HCT116 (cell line): ENCODE measurements at regions not wholly inside any gene's neighbourhood (a gene's known extent, or its start where the extent isn't known, plus 50 kb on each side); places are given as distances from the start of the nearest gene placed in this dataset.

Experiments used
- ATAC-seq: fragments of 200-7000 bp; cut with Tn5 transposase; 2 replicates; pipeline ENCODE4 v1.9.1; 2020; ENCODE audit warnings: mild to moderate bottlenecking, moderate library complexity
- BruUV-seq: library from RNA; stranded (reverse); fragments of 400-500 nt; replicated peaks from 2 replicates; lab custom pipeline; 2021; lab: Mats Ljungman, UMichigan
- CTCF ChIA-PET: fragments of 300-600 bp; sonication (Branson Sonifier 250); formaldehyde crosslinking; loops from one replicate; lab custom pipeline; 2021; ENCODE audit warnings: antibody characterized with exemption; lab: Charles Lee
- POLR2A ChIA-PET: fragments of 300-600, 350-600 bp; sonication (Branson Sonifier 250); formaldehyde crosslinking; loops from one replicate; lab custom pipeline; 2021; ENCODE audit warnings: antibody characterized with exemption; lab: Charles Lee
- RAD21 ChIA-PET, 2 experiments: fragments of 300-600 bp; sonication (Branson Sonifier 250); formaldehyde crosslinking; loops; one replicate each; lab custom pipeline; 2023; ENCODE audit warnings: low total read pairs in 2 of 2; ENCODE audit not compliant: uncharacterized antibody in 2 of 2, unreplicated experiment in 2 of 2, low non-redundant PET in 1 of 2; lab: Charles Lee
- DNase-seq: peaks from one replicate; pipeline ENCODE4 v3.0.0-alpha.2; 2010; ENCODE audit warnings: low read depth, low spot score
- H2AFZ ChIP-seq: fragments of 200-600 bp; shearing (Covaris generic), sonication (generic); 2 replicates; pipeline ENCODE4 v1.6.1; 2017; ENCODE audit warnings: low read depth, mixed run types, mixed read lengths, antibody characterized with exemption, low read length; ENCODE audit not compliant: poor library complexity, severe bottlenecking
- H3K27ac ChIP-seq: 2 replicates; pipeline ENCODE4 v1.5.1; 2012; ENCODE audit warnings: low read depth, low read length
- H3K27me3 ChIP-seq: fragments of 200-600 bp; sonication (generic); 2 replicates; pipeline ENCODE4 v1.6.1; 2016; ENCODE audit warnings: mixed run types, low read length, mixed read lengths; ENCODE audit not compliant: insufficient read depth
- H3K36me3 ChIP-seq, 2 experiments: fragments of 200-500 bp in 1 of 2; fragments of 200-600 bp in 1 of 2; sonication (Bioruptor generic) in 1 of 2; sonication (generic) in 1 of 2; 2 replicates each; pipeline versions ENCODE4 v1.5.1 to v1.6.1; 2014 to 2016; ENCODE audit warnings: low read length in 2 of 2, inconsistent platforms in 1 of 2, mixed read lengths in 1 of 2, mixed run types in 1 of 2; ENCODE audit not compliant: insufficient read depth in 2 of 2, control insufficient read depth in 1 of 2
- H3K4me1 ChIP-seq, 2 experiments: fragments of 200-600 bp in 1 of 2; sonication (generic) in 1 of 2; 2 replicates each; pipeline versions ENCODE4 v1.5.1 to v1.6.1; 2012 to 2017; ENCODE audit warnings: low read length in 2 of 2, inconsistent platforms in 1 of 2, mild to moderate bottlenecking in 1 of 2, mixed read lengths in 1 of 2, mixed run types in 1 of 2, moderate library complexity in 1 of 2; ENCODE audit not compliant: insufficient read depth in 2 of 2, control insufficient read depth in 1 of 2
- H3K4me2 ChIP-seq: fragments of 200-600 bp; sonication (generic); 2 replicates; pipeline ENCODE4 v1.6.1; 2017; ENCODE audit warnings: mixed run types, low read length, mixed read lengths
- H3K4me3 ChIP-seq, 2 experiments: fragments of 200-600 bp in 1 of 2; sonication (generic) in 1 of 2; replicated peaks in 1 of 2; 2 replicates each; pipeline ENCODE4 v1.5.1; 2011 to 2016; ENCODE audit warnings: low read length in 2 of 2, control low read depth in 1 of 2, low read depth in 1 of 2, mild to moderate bottlenecking in 1 of 2, mixed read lengths in 1 of 2, mixed run types in 1 of 2
- H3K79me2 ChIP-seq: fragments of 200-600 bp; sonication (generic); 2 replicates; pipeline ENCODE4 v1.6.1; 2017; ENCODE audit warnings: mild to moderate bottlenecking, mixed run types, low read length, moderate library complexity, mixed read lengths; ENCODE audit not compliant: insufficient read depth
- H3K9ac ChIP-seq: fragments of 200-600 bp; sonication (generic); 2 replicates; pipeline ENCODE4 v1.6.1; 2016; ENCODE audit warnings: low read length, mixed read lengths
- H3K9me2 ChIP-seq: fragments of 200-600 bp; sonication (generic), shearing (Covaris generic); 2 replicates; pipeline ENCODE4 v1.6.1; 2017; ENCODE audit warnings: mixed run types, mild to moderate bottlenecking, moderate library complexity; ENCODE audit not compliant: insufficient read depth
- H3K9me3 ChIP-seq, 2 experiments: fragments of 200-500 bp in 1 of 2; fragments of 200-600 bp in 1 of 2; sonication (Bioruptor generic) in 1 of 2; sonication (generic) in 1 of 2; 2 replicates each; pipeline ENCODE4 v1.6.1; 2014 to 2017; ENCODE audit warnings: low read length in 2 of 2, mixed read lengths in 2 of 2, inconsistent platforms in 1 of 2, low read depth in 1 of 2, mild to moderate bottlenecking in 1 of 2, mixed run types in 1 of 2, moderate library complexity in 1 of 2; ENCODE audit not compliant: control insufficient read depth in 1 of 2, insufficient read depth in 1 of 2
- H4K20me1 ChIP-seq: fragments of 200-600 bp; sonication (generic), shearing (Covaris generic); 2 replicates; pipeline ENCODE4 v1.6.1; 2017; ENCODE audit warnings: mixed run types, mild to moderate bottlenecking, moderate library complexity; ENCODE audit not compliant: insufficient read depth
- CBX3 ChIP-seq: IDR thresholded peaks from 2 replicates; pipeline ENCODE4 v1.6.1; 2012; ENCODE audit warnings: low read depth
- EGR1 ChIP-seq: IDR thresholded peaks from 2 replicates; pipeline ENCODE4 v1.6.1; 2012; ENCODE audit warnings: low read depth
- ELF1 ChIP-seq: IDR thresholded peaks from 2 replicates; pipeline ENCODE4 v1.6.1; 2012; ENCODE audit warnings: low read depth, borderline replicate concordance
- EZH2phosphoT487 ChIP-seq: fragments of 200-600 bp; IDR thresholded peaks from 2 replicates; pipeline ENCODE4 v1.6.1; 2018; ENCODE audit warnings: antibody characterized with exemption, borderline replicate concordance
- JUND ChIP-seq: IDR thresholded peaks from 2 replicates; pipeline ENCODE4 v1.6.1; 2012
- POLR2A ChIP-seq: IDR thresholded peaks from 2 replicates; pipeline ENCODE4 v1.7.0; 2011; ENCODE audit warnings: borderline replicate concordance; ENCODE audit not compliant: insufficient read depth, insufficient read length; ENCODE audit errors: extremely low read depth
- RAD21 ChIP-seq: IDR thresholded peaks from 2 replicates; pipeline ENCODE4 v1.6.1; 2012; ENCODE audit warnings: low read depth, mild to moderate bottlenecking
- SIN3A ChIP-seq: IDR thresholded peaks from 2 replicates; pipeline ENCODE4 v1.6.1; 2012; ENCODE audit warnings: low read depth
- SP1 ChIP-seq: IDR thresholded peaks from 2 replicates; pipeline ENCODE4 v1.6.1; 2012; ENCODE audit warnings: low read depth
- SRF ChIP-seq: IDR thresholded peaks from 2 replicates; pipeline ENCODE4 v1.6.1; 2012; ENCODE audit warnings: low read depth
- TCF7L2 ChIP-seq: IDR thresholded peaks from 2 replicates; pipeline ENCODE4 v1.7.0; 2011; ENCODE audit warnings: borderline replicate concordance, inconsistent platforms; ENCODE audit not compliant: insufficient read depth, insufficient read length; ENCODE audit errors: extremely low read depth
- YY1 ChIP-seq: IDR thresholded peaks from 2 replicates; pipeline ENCODE4 v1.6.1; 2011; ENCODE audit warnings: low read length, low read depth, moderate library complexity, mild to moderate bottlenecking; ENCODE audit not compliant: insufficient replicate concordance; ENCODE audit errors: extremely low read depth
- ZFX ChIP-seq: fragments of 450-650 bp; IDR thresholded peaks from 2 replicates; pipeline ENCODE4 v1.6.1; 2017
- intact Hi-C: fragments of 100-400 bp; cut with micrococcal nuclease; formaldehyde crosslinking; loops from 2 replicates; pipeline ENCODE4 v1.10.0; 2022
- TF ChIP-seq, protein P1 (sequence below): IDR thresholded peaks from 2 replicates; pipeline ENCODE4 v1.6.1; 2012
- TF ChIP-seq, protein P2 (sequence below): IDR thresholded peaks from 2 replicates; pipeline ENCODE4 v1.6.1; 2012; ENCODE audit warnings: low read depth
- TF ChIP-seq, protein P3 (sequence below): IDR thresholded peaks from 2 replicates; pipeline ENCODE4 v1.6.1; 2012
- TF ChIP-seq, protein P4 (sequence below): IDR thresholded peaks from 2 replicates; pipeline ENCODE4 v1.6.1; 2011; ENCODE audit warnings: mild to moderate bottlenecking, low read length, moderate library complexity; ENCODE audit not compliant: insufficient replicate concordance; ENCODE audit errors: extremely low read depth
- TF ChIP-seq, protein P5 (sequence below), 3 experiments: fragments of 200-600 bp in 1 of 3; sonication (generic) in 1 of 3; IDR thresholded peaks in 2 of 3; conservative IDR thresholded peaks in 1 of 3; 2 replicates each; pipeline ENCODE4 v1.5.1; 2012 to 2017; ENCODE audit warnings: low read depth in 2 of 3, low read length in 2 of 3, antibody characterized with exemption in 1 of 3, borderline replicate concordance in 1 of 3, control low read depth in 1 of 3, mild to moderate bottlenecking in 1 of 3, mixed read lengths in 1 of 3, mixed run types in 1 of 3, moderate library complexity in 1 of 3; ENCODE audit not compliant: insufficient read depth in 1 of 3

DNA sequence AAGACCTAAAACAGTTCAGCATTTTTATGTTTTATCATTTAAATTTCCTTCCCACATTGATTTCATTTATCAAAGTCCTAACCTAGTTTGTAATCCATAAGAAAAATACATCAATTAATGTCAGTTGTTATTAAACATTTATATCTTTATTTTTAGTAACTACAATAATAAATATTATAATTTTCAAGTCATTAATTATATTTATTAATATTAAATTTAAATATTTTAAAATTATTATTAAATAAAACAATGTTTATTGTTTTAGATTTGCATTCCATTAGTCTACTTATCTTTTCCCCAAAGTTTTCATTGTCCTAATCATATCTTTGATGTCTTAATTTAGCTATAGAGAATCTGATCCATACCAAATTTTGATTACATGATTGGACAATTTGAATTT, 368.9 kb downstream of the PLA2G4A start:
- BruUV-seq: no TSS peak
- ChIA-PET RAD21 (no interaction called here), CTCF (no interaction called here), POLR2A (no interaction called here)
- DNase-seq (no peak), ATAC-seq (no peak)
- no peaks in the 10 kb centered on the region for H4K20me1 ChIP-seq
- H3K4me1 ChIP-seq: no peaks in the 10 kb centered on the region
- H3K4me3 ChIP-seq: no peak overlapping the region
- no peaks in the 10 kb centered on the region for H3K9me2 ChIP-seq
- H3K27me3 ChIP-seq: no peaks in the 10 kb centered on the region
- TF ChIP-seq, protein P1, sequence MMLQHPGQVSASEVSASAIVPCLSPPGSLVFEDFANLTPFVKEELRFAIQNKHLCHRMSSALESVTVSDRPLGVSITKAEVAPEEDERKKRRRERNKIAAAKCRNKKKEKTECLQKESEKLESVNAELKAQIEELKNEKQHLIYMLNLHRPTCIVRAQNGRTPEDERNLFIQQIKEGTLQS: no peak
- TF ChIP-seq SRF (no peak), POLR2A (no peak), EZH2phosphoT487 (no peak), SIN3A (no peak), ZFX (no peak), TCF7L2 (no peak), EGR1 (no peak), ELF1 (no peak), RAD21 (no peak), YY1 (no peak), SP1 (no peak), JUND (no peak), CBX3 (no peak)
- TF ChIP-seq, protein P2, sequence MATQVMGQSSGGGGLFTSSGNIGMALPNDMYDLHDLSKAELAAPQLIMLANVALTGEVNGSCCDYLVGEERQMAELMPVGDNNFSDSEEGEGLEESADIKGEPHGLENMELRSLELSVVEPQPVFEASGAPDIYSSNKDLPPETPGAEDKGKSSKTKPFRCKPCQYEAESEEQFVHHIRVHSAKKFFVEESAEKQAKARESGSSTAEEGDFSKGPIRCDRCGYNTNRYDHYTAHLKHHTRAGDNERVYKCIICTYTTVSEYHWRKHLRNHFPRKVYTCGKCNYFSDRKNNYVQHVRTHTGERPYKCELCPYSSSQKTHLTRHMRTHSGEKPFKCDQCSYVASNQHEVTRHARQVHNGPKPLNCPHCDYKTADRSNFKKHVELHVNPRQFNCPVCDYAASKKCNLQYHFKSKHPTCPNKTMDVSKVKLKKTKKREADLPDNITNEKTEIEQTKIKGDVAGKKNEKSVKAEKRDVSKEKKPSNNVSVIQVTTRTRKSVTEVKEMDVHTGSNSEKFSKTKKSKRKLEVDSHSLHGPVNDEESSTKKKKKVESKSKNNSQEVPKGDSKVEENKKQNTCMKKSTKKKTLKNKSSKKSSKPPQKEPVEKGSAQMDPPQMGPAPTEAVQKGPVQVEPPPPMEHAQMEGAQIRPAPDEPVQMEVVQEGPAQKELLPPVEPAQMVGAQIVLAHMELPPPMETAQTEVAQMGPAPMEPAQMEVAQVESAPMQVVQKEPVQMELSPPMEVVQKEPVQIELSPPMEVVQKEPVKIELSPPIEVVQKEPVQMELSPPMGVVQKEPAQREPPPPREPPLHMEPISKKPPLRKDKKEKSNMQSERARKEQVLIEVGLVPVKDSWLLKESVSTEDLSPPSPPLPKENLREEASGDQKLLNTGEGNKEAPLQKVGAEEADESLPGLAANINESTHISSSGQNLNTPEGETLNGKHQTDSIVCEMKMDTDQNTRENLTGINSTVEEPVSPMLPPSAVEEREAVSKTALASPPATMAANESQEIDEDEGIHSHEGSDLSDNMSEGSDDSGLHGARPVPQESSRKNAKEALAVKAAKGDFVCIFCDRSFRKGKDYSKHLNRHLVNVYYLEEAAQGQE: no peak
- TF ChIP-seq, protein P3, sequence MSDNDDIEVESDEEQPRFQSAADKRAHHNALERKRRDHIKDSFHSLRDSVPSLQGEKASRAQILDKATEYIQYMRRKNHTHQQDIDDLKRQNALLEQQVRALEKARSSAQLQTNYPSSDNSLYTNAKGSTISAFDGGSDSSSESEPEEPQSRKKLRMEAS: no peak
- TF ChIP-seq, protein P4, sequence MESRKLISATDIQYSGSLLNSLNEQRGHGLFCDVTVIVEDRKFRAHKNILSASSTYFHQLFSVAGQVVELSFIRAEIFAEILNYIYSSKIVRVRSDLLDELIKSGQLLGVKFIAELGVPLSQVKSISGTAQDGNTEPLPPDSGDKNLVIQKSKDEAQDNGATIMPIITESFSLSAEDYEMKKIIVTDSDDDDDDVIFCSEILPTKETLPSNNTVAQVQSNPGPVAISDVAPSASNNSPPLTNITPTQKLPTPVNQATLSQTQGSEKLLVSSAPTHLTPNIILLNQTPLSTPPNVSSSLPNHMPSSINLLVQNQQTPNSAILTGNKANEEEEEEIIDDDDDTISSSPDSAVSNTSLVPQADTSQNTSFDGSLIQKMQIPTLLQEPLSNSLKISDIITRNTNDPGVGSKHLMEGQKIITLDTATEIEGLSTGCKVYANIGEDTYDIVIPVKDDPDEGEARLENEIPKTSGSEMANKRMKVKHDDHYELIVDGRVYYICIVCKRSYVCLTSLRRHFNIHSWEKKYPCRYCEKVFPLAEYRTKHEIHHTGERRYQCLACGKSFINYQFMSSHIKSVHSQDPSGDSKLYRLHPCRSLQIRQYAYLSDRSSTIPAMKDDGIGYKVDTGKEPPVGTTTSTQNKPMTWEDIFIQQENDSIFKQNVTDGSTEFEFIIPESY: no peak
- TF ChIP-seq, protein P5, sequence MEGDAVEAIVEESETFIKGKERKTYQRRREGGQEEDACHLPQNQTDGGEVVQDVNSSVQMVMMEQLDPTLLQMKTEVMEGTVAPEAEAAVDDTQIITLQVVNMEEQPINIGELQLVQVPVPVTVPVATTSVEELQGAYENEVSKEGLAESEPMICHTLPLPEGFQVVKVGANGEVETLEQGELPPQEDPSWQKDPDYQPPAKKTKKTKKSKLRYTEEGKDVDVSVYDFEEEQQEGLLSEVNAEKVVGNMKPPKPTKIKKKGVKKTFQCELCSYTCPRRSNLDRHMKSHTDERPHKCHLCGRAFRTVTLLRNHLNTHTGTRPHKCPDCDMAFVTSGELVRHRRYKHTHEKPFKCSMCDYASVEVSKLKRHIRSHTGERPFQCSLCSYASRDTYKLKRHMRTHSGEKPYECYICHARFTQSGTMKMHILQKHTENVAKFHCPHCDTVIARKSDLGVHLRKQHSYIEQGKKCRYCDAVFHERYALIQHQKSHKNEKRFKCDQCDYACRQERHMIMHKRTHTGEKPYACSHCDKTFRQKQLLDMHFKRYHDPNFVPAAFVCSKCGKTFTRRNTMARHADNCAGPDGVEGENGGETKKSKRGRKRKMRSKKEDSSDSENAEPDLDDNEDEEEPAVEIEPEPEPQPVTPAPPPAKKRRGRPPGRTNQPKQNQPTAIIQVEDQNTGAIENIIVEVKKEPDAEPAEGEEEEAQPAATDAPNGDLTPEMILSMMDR (IDR thresholded peaks at IDR 0.05 in 2 of 3, conservative IDR thresholded peaks at IDR 0.05 in 1 of 3; ENCODE audit: borderline replicate concordance in 1 of 3, insufficient read depth in 1 of 3, low read depth in 2 of 3, low read length in 2 of 3): no peak
- H3K9me3 ChIP-seq: no peaks in the 10 kb centered on the region
- H3K79me2 ChIP-seq: no peaks in the 10 kb centered on the region
- intact Hi-C loops: no loop called here
- H3K36me3 ChIP-seq: no peaks in the 10 kb centered on the region
- H3K4me2 ChIP-seq: no peak overlapping the region
- H3K9ac ChIP-seq: no peak overlapping the region
- H3K27ac ChIP-seq: no peak overlapping the region
- H2AFZ ChIP-seq: no peak overlapping the region
